Loucy (cell line): ENCODE measurements at regions not wholly inside any gene's neighbourhood (a gene's known extent, or its start where the extent isn't known, plus 50 kb on each side); places are given as distances from the start of the nearest gene placed in this dataset.
"Not testable (repeated sequence)": the region's sequence is repeated elsewhere in the genome, so short reads cannot be mapped to it uniquely, and the experiment has no call there.

ENCODE experiments used
- H2AFZ ChIP-seq: fragments of 200-600 bp; sonication (generic); 2 replicates; pipeline ENCODE4 v1.6.0; 2016; ENCODE audit warnings: antibody characterized with exemption, mild to moderate bottlenecking, low read length, moderate library complexity
- H3F3A ChIP-seq: fragments of 200-600 bp; 2 replicates; pipeline ENCODE4 v1.6.0; 2016; ENCODE audit warnings: antibody characterized with exemption, low read depth, mild to moderate bottlenecking
- H3K27me3 ChIP-seq: fragments of 200-600 bp; sonication (generic); 2 replicates; pipeline ENCODE4 v1.6.1; 2014; ENCODE audit warnings: low read length, mild to moderate bottlenecking; ENCODE audit not compliant: insufficient read depth, poor library complexity, severe bottlenecking
- H3K36me3 ChIP-seq: fragments of 200-600 bp; sonication (generic); 2 replicates; pipeline ENCODE4 v1.6.1; 2016; ENCODE audit warnings: low read length; ENCODE audit not compliant: insufficient read depth
- H3K4me1 ChIP-seq: fragments of 200-600 bp; sonication (generic); 2 replicates; pipeline ENCODE4 v1.5.1; 2014; ENCODE audit warnings: low read length, mild to moderate bottlenecking; ENCODE audit not compliant: insufficient read depth, poor library complexity, severe bottlenecking
- H3K4me2 ChIP-seq: fragments of 200-600 bp; sonication (generic); 2 replicates; pipeline ENCODE4 v1.6.0; 2014; ENCODE audit warnings: antibody characterized with exemption, low read length, low read depth, mild to moderate bottlenecking; ENCODE audit not compliant: poor library complexity, severe bottlenecking
- H3K4me3 ChIP-seq: fragments of 200-600 bp; sonication (generic); 2 replicates; pipeline ENCODE4 v1.5.1; 2014; ENCODE audit warnings: low read length, mild to moderate bottlenecking, mixed read lengths; ENCODE audit not compliant: poor library complexity, severe bottlenecking
- H3K79me2 ChIP-seq: fragments of 200-600 bp; sonication (generic); 2 replicates; pipeline ENCODE4 v1.6.1; 2014; ENCODE audit warnings: low read length; ENCODE audit not compliant: insufficient read depth
- H3K9ac ChIP-seq: fragments of 200-600 bp; sonication (generic); 2 replicates; pipeline ENCODE4 v1.6.0; 2014; ENCODE audit warnings: mild to moderate bottlenecking, low read depth, low read length, moderate library complexity; ENCODE audit not compliant: poor library complexity, severe bottlenecking
- H3K9me2 ChIP-seq: fragments of 200-600 bp; sonication (generic); replicated peaks from 2 replicates; pipeline ENCODE4 v1.6.1; 2016; ENCODE audit warnings: low read depth, low read length, mixed read lengths
- H3K9me3 ChIP-seq: fragments of 200-600 bp; sonication (generic); 2 replicates; pipeline ENCODE4 v1.6.1; 2014; ENCODE audit warnings: mild to moderate bottlenecking, antibody characterized with exemption, low read length, low read depth; ENCODE audit not compliant: insufficient read depth
- H4K20me1 ChIP-seq: fragments of 200-600 bp; sonication (generic); 2 replicates; pipeline ENCODE4 v1.6.0; 2014; ENCODE audit warnings: antibody characterized with exemption, low read length, mild to moderate bottlenecking; ENCODE audit not compliant: insufficient read depth, poor library complexity, severe bottlenecking
- CTCF ChIP-seq: fragments of 200-600 bp; sonication (generic); conservative IDR thresholded peaks from 2 replicates; pipeline ENCODE4 v1.5.1; 2014; ENCODE audit warnings: mild to moderate bottlenecking, antibody characterized with exemption, low read length
- EZH2phosphoT487 ChIP-seq: fragments of 200-600 bp; IDR thresholded peaks from 2 replicates; pipeline ENCODE4 v1.6.1; 2018; ENCODE audit warnings: antibody characterized with exemption, mild to moderate bottlenecking, moderate library complexity, borderline replicate concordance

DNA sequence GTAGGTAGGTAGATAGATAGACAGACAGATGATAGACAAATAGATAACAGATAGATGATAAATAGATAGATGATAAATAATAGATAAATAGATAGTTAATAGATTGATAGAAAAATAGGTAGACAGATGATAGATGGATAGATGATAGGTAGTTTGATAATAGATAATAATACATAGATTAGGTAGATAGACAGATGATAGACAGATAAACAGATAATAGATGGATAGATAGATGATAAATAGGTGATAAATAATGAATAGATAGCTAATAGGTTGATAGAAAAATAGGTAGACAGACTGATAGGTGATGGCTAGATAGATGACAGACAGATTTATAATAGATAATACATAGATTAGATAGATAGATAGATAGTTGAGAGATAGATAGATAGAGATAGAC is 350.5 kb upstream of the DPP6 start:
- Histone ChIP-seq H3K9me2 (no peaks in the 10 kb centered on the region), H4K20me1 (no peaks in the 10 kb centered on the region), H3F3A (no peaks in the 10 kb centered on the region), H3K27me3 (no peaks in the 10 kb centered on the region), H2AFZ (no peak overlapping the region), H3K4me1 (no peaks in the 10 kb centered on the region), H3K9me3 (no peaks in the 10 kb centered on the region; the same call in 1 of the 2 replicates), H3K9ac (no peak overlapping the region), H3K79me2 (no peaks in the 10 kb centered on the region), H3K4me2 (no peak overlapping the region), H3K36me3 (no peaks in the 10 kb centered on the region), H3K4me3 (no peak overlapping the region)
- no peak for TF ChIP-seq CTCF
- TF ChIP-seq EZH2phosphoT487: no peak

DNA sequence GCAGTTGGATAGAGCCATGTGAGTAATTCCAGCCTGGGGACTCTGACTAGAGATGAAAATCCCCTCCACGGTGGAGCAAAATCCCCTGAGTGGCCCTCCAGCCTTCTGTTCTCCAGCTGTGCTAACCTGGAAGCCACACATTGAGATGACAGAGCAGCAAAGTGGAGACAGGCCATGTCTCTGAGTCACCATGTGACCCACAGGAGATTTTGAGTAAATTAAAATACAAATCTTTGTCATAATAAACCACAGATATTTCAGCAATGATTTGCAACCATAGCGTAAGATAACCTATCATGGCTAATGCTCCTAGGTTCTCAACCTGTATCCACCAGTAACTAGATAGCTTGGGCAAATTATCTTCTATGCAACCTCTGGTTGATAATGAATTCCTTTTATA is 328.3 kb upstream of the DPP6 start:
- not testable (repeated sequence) for H3K4me2 ChIP-seq, H3K9me2 ChIP-seq, H3F3A ChIP-seq, H3K79me2 ChIP-seq, H3K4me3 ChIP-seq, H2AFZ ChIP-seq, H3K4me1 ChIP-seq, H3K9me3 ChIP-seq, H3K27me3 ChIP-seq, H4K20me1 ChIP-seq, H3K9ac ChIP-seq, H3K36me3 ChIP-seq

DNA sequence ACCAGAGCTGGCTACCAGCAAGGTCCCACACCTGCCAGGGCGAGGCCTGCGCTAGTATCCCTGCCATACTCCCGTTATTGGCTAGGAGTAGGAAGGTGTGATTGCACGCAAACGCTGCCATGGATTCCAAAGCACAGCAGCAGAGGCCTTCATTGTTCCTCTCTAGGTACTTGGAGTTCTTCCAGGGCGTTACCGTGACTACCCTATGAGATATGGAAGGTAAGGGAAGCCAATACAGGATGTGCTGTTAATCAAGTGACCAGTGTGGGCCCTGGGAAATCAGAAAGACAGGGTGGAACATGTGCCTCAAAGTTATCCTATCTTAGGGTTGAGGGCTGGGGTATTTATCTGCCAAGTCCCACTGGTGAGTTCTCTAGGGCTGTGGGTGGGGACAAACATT is 320.7 kb upstream of the DPP6 start:
- H3K4me2 ChIP-seq, H3K36me3 ChIP-seq, H3K4me1 ChIP-seq, H3K9ac ChIP-seq, H3K4me3 ChIP-seq, H2AFZ ChIP-seq, H3F3A ChIP-seq, H3K9me2 ChIP-seq, H3K27me3 ChIP-seq, H3K79me2 ChIP-seq, H3K9me3 ChIP-seq, H4K20me1 ChIP-seq: not testable (repeated sequence)

DNA sequence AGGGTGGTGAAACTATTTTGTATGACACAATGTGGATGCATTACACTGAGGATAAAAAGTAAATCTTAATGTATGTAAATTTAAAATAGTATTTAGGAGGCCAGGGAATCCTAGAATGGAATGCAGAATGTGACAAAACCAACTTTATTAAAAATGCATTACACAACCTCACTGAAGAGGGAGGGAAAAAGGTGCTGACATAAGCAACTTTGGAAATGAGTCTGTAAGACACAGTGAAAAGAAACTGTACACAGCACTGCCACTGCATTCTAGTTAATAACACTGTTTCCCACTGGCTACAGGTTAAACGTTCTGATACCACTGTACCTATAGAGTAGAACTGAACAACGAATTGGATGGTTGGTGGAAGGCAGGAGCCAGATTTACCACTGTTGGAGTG is 308.8 kb upstream of the DPP6 start:
- H3K9me3 ChIP-seq, H3F3A ChIP-seq, H4K20me1 ChIP-seq, H3K4me1 ChIP-seq, H2AFZ ChIP-seq, H3K9ac ChIP-seq, H3K9me2 ChIP-seq, H3K4me2 ChIP-seq, H3K36me3 ChIP-seq, H3K27me3 ChIP-seq, H3K79me2 ChIP-seq, H3K4me3 ChIP-seq: not testable (repeated sequence)

DNA sequence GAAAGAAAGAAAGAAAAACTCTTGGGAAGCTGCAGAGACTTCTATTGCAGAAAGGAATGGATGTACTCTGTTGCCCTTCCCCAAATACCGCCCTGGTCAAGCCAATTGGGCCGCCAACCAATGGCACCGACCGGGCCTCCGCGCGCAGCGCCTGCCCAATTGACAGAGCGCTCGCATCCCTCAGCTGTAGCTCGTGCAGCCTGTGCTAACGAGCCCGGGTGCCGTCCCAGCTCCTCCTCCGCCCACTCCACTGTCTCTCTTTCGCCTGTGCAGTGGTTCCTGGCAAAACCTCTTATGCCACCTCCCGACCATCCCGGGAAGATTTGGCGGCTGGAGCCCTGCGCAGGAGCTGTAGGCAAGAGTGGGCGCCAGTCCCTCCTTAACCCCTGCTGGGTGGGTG is 304.2 kb upstream of the DPP6 start:
- H3K9me2 ChIP-seq, H4K20me1 ChIP-seq, H3K36me3 ChIP-seq, H3K4me2 ChIP-seq, H3K9ac ChIP-seq, H3K9me3 ChIP-seq, H3K4me3 ChIP-seq, H3K4me1 ChIP-seq, H2AFZ ChIP-seq, H3K27me3 ChIP-seq, H3F3A ChIP-seq, H3K79me2 ChIP-seq: not testable (repeated sequence)

DNA sequence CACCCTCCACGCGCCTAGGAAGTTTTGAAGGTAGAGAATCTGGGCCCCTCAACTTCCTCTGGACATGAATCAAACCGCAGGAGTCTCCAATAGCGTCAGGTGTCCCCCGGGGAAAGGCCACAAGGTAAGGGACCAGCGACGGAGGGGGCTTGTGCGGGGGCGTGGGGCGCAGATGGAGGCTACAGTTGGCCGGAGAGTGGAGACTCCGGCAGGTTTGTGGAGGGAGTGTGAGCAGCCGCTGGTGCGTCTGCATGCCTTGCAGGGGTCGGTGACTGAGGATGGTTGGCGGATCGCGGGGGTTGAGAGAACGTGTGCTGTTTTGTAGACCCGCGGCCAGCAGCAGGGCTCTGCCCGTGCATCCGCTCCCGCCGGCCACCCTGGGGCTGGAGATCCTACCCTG is 303.3 kb upstream of the DPP6 start:
- H3K4me2 ChIP-seq, H3K9ac ChIP-seq, H3K27me3 ChIP-seq, H3K9me2 ChIP-seq, H2AFZ ChIP-seq, H3K9me3 ChIP-seq, H3K79me2 ChIP-seq, H3K4me1 ChIP-seq, H3K4me3 ChIP-seq, H3F3A ChIP-seq, H3K36me3 ChIP-seq, H4K20me1 ChIP-seq: not testable (repeated sequence)

- not testable (repeated sequence) for H3K79me2 ChIP-seq, H3K4me3 ChIP-seq, H3K4me2 ChIP-seq, H3F3A ChIP-seq, H3K9me3 ChIP-seq, H3K9me2 ChIP-seq, H2AFZ ChIP-seq, H4K20me1 ChIP-seq, H3K27me3 ChIP-seq, H3K4me1 ChIP-seq, H3K36me3 ChIP-seq, H3K9ac ChIP-seq
Measured at GRCh38 chr7:153765869-153766268, 286.3 kb upstream of the DPP6 start.
